ENCODE measurements at regions not wholly inside any gene's neighbourhood (a gene's known extent, or its start where the extent isn't known, plus 50 kb on each side); places are given as distances from the start of the nearest gene placed in this dataset.
A peak's percentile ranks its signal among the peaks of the same experiment; 100 is the strongest.

DNA sequence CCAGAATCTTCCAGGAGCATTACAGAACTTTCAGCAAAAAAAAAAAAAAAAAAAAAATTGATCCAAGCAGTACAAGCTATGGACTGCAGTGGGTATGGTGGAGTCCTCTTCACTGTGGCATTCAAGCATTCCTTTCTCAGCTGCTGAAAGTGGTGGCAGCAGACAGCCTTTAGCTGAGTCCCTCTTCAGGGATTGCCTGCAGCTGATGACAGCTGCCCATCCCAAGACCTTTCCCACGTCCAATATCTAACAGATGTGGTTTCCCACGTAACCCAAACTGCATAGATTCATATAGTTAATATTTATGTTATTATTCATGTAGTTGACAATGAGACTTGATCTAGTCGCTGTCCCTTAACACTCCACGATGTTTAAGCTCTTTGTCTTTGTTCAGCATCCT lies 475.9 kb downstream of the TLE1 start:
- no peaks in the 10 kb centered on the region for H3K9me3 ChIP-seq (ENCODE audit: severe bottlenecking)
- no peak overlapping the region for H3K4me3 ChIP-seq (ENCODE audit: severe bottlenecking)
- TF ChIP-seq, protein P1, sequence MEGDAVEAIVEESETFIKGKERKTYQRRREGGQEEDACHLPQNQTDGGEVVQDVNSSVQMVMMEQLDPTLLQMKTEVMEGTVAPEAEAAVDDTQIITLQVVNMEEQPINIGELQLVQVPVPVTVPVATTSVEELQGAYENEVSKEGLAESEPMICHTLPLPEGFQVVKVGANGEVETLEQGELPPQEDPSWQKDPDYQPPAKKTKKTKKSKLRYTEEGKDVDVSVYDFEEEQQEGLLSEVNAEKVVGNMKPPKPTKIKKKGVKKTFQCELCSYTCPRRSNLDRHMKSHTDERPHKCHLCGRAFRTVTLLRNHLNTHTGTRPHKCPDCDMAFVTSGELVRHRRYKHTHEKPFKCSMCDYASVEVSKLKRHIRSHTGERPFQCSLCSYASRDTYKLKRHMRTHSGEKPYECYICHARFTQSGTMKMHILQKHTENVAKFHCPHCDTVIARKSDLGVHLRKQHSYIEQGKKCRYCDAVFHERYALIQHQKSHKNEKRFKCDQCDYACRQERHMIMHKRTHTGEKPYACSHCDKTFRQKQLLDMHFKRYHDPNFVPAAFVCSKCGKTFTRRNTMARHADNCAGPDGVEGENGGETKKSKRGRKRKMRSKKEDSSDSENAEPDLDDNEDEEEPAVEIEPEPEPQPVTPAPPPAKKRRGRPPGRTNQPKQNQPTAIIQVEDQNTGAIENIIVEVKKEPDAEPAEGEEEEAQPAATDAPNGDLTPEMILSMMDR (IDR thresholded peaks at IDR 0.05; ENCODE audit: poor library complexity, severe bottlenecking) = no peak
- no peak for ATAC-seq (ENCODE audit: low read depth)
- no peaks in the 10 kb centered on the region for H3K4me1 ChIP-seq (ENCODE audit: insufficient read depth, poor library complexity, severe bottlenecking)
- DNase-seq (ENCODE audit: low spot score) = no peak
- H3K27me3 ChIP-seq (ENCODE audit: insufficient read depth, poor library complexity, severe bottlenecking) = no peaks in the 10 kb centered on the region
- H3K36me3 ChIP-seq (ENCODE audit: low read depth) = no peaks in the 10 kb centered on the region
- H3K27ac ChIP-seq (ENCODE audit: poor library complexity, severe bottlenecking) = no peak overlapping the region

- ATAC-seq (ENCODE audit: low read depth) = no peak
- Histone ChIP-seq H3K4me3 (ENCODE audit: severe bottlenecking) (no peak overlapping the region), H3K27me3 (ENCODE audit: insufficient read depth, poor library complexity, severe bottlenecking) (no peaks in the 10 kb centered on the region), H3K4me1 (ENCODE audit: insufficient read depth, poor library complexity, severe bottlenecking) (no peaks in the 10 kb centered on the region), H3K9me3 (ENCODE audit: severe bottlenecking) (no peaks in the 10 kb centered on the region), H3K36me3 (ENCODE audit: low read depth) (no peaks in the 10 kb centered on the region), H3K27ac (ENCODE audit: poor library complexity, severe bottlenecking) (no peak overlapping the region)
- no peak for DNase-seq (ENCODE audit: low spot score)
- TF ChIP-seq, protein P1 (IDR thresholded peaks at IDR 0.05; ENCODE audit: poor library complexity, severe bottlenecking) = no peak
Measured at GRCh38 chr9:81211741-81212140, 477.6 kb downstream of the TLE1 start.

GRCh38 chr9:81207651-81208050 lies 481.7 kb downstream of the TLE1 start:
- no peaks in the 10 kb centered on the region for H3K27me3 ChIP-seq (ENCODE audit: insufficient read depth, poor library complexity, severe bottlenecking)
- H3K4me1 ChIP-seq (ENCODE audit: insufficient read depth, poor library complexity, severe bottlenecking) = no peaks in the 10 kb centered on the region
- no peak overlapping the region for H3K4me3 ChIP-seq (ENCODE audit: severe bottlenecking)
- H3K27ac ChIP-seq (ENCODE audit: poor library complexity, severe bottlenecking) = no peak overlapping the region
- ATAC-seq (ENCODE audit: low read depth) (peak; percentile 35; the same call in 1 of the 3 replicates), DNase-seq (ENCODE audit: low spot score) (no peak)
- H3K9me3 ChIP-seq (ENCODE audit: severe bottlenecking) = no peaks in the 10 kb centered on the region
- TF ChIP-seq, protein P1 (IDR thresholded peaks at IDR 0.05; ENCODE audit: poor library complexity, severe bottlenecking) = no peak
- H3K36me3 ChIP-seq (ENCODE audit: low read depth) = no peaks in the 10 kb centered on the region

GRCh38 chr9:81202292-81202691 lies 487.1 kb downstream of the TLE1 start:
- DNase-seq (ENCODE audit: low spot score) = no peak
- H3K27me3 ChIP-seq (ENCODE audit: insufficient read depth, poor library complexity, severe bottlenecking) = no peaks in the 10 kb centered on the region
- H3K36me3 ChIP-seq (ENCODE audit: low read depth) = no peaks in the 10 kb centered on the region
- no peak for ATAC-seq (ENCODE audit: low read depth)
- H3K4me1 ChIP-seq (ENCODE audit: insufficient read depth, poor library complexity, severe bottlenecking) = no peaks in the 10 kb centered on the region
- H3K9me3 ChIP-seq (ENCODE audit: severe bottlenecking) = no peaks in the 10 kb centered on the region
- no peak overlapping the region for H3K4me3 ChIP-seq (ENCODE audit: severe bottlenecking)
- no peak overlapping the region for H3K27ac ChIP-seq (ENCODE audit: poor library complexity, severe bottlenecking)
- TF ChIP-seq, protein P1 (IDR thresholded peaks at IDR 0.05; ENCODE audit: poor library complexity, severe bottlenecking) = no peak

DNA sequence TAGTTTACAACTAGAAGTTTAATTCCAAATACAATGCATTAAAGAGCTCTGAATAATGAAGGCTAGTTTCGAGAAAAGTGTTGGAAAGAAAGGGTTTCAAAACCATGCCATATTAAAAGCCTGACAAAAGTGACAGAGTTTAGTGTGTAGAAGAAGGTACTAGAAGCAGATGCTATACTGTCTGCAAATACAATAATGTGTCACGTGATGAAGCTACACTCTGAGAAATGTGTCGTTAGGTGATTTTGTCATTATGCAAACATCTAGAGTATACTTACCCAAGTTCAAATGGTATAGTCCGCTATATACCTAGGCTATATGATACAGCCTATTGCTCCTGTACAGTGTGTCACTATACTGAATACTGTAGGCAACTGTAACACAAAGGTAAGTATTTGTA lies 494.1 kb downstream of the TLE1 start:
- Histone ChIP-seq H3K4me1 (ENCODE audit: insufficient read depth, poor library complexity, severe bottlenecking) (no peaks in the 10 kb centered on the region), H3K9me3 (ENCODE audit: severe bottlenecking) (peaks cover 3% of the 10 kb centered on the region), H3K36me3 (ENCODE audit: low read depth) (no peaks in the 10 kb centered on the region), H3K4me3 (ENCODE audit: severe bottlenecking) (no peak overlapping the region), H3K27ac (ENCODE audit: poor library complexity, severe bottlenecking) (no peak overlapping the region), H3K27me3 (ENCODE audit: insufficient read depth, poor library complexity, severe bottlenecking) (no peaks in the 10 kb centered on the region)
- no peak for ATAC-seq (ENCODE audit: low read depth)
- TF ChIP-seq, protein P1 (IDR thresholded peaks at IDR 0.05; ENCODE audit: poor library complexity, severe bottlenecking) = no peak
- no peak for DNase-seq (ENCODE audit: low spot score)

Measured in RWPE2 (cell line).